Common myeloid progenitor, CD34-positive (primary cell): ENCODE measurements at regions not wholly inside any gene's neighbourhood (a gene's known extent, or its start where the extent isn't known, plus 50 kb on each side); places are given as distances from the start of the nearest gene placed in this dataset.

Source experiments
- CTCF ChIA-PET: fragments of 350-600 bp; sonication (Branson Sonifier 250); formaldehyde crosslinking; loops from one replicate; lab custom pipeline; 2021; ENCODE audit warnings: antibody characterized with exemption; lab: Charles Lee
- POLR2A ChIA-PET: fragments of 350-600 bp; sonication (Branson Sonifier 250); formaldehyde crosslinking; loops from one replicate; lab custom pipeline; 2021; ENCODE audit warnings: antibody characterized with exemption; lab: Charles Lee
- DNase-seq, 3 donors: peaks; one replicate each; pipeline versions ENCODE4 v3.0.0 to v3.0.0-alpha.2; 2013
- H3K27ac ChIP-seq, 2 experiments: 1 replicate in 1 of 2; 2 replicates in 1 of 2; pipeline ENCODE4 v1.7.0; 2013; ENCODE audit warnings: inconsistent platforms in 2 of 2, low read length in 2 of 2, mild to moderate bottlenecking in 2 of 2, low read depth in 1 of 2, moderate library complexity in 1 of 2; ENCODE audit not compliant: severe bottlenecking in 2 of 2, insufficient read depth in 1 of 2, poor library complexity in 1 of 2
- H3K27me3 ChIP-seq, 5 experiments: replicated peaks in 2 of 5; 1 replicate in 3 of 5; 2 replicates in 2 of 5; pipeline versions ENCODE4 v1.6.1 to v1.7.0; 2013; ENCODE audit warnings: low read length in 4 of 5, mild to moderate bottlenecking in 2 of 5, moderate library complexity in 2 of 5, inconsistent platforms in 1 of 5; ENCODE audit not compliant: insufficient read depth in 5 of 5, control insufficient read depth in 4 of 5
- H3K36me3 ChIP-seq, 4 experiments: 1 replicate in 2 of 4; 2 replicates in 2 of 4; pipeline versions ENCODE4 v1.6.1 to v1.7.0; 2013; ENCODE audit warnings: low read length in 3 of 4, control low read depth in 1 of 4, mild to moderate bottlenecking in 1 of 4; ENCODE audit not compliant: control insufficient read depth in 4 of 4, insufficient read depth in 4 of 4
- H3K4me1 ChIP-seq, 4 experiments: 1 replicate in 3 of 4; 2 replicates in 1 of 4; pipeline versions ENCODE4 v1.6.1 to v1.7.1; 2013; ENCODE audit warnings: low read length in 3 of 4, mild to moderate bottlenecking in 3 of 4, control low read depth in 1 of 4, inconsistent platforms in 1 of 4, moderate library complexity in 1 of 4; ENCODE audit not compliant: control insufficient read depth in 4 of 4, insufficient read depth in 4 of 4; ENCODE audit errors: control extremely low read depth in 1 of 4
- H3K4me3 ChIP-seq, 7 experiments: 1 replicate in 4 of 7; 2 replicates in 3 of 7; pipeline versions ENCODE4 v1.5.1 to v1.7.0; 2013; ENCODE audit warnings: mild to moderate bottlenecking in 7 of 7, low read length in 6 of 7, moderate library complexity in 6 of 7, inconsistent platforms in 2 of 7, low read depth in 2 of 7, control low read depth in 1 of 7; ENCODE audit not compliant: insufficient read depth in 4 of 7, control insufficient read depth in 1 of 7; ENCODE audit errors: extremely low read depth in 1 of 7
- H3K9me3 ChIP-seq, 5 experiments: 1 replicate in 4 of 5; 2 replicates in 1 of 5; pipeline versions ENCODE4 v1.6.1 to v1.7.1; 2013; ENCODE audit warnings: low read length in 4 of 5, mild to moderate bottlenecking in 2 of 5, inconsistent platforms in 1 of 5, low read depth in 1 of 5, moderate library complexity in 1 of 5; ENCODE audit not compliant: control insufficient read depth in 4 of 5, insufficient read depth in 2 of 5; ENCODE audit errors: control extremely low read depth in 1 of 5
- WGBS: methylation state at CpG from one replicate; pipeline ENCODE4 v1.1.5; 2013; ENCODE audit not compliant: insufficient coverage; 5-methylcytosine and 5-hydroxymethylcytosine counted together

DNA sequence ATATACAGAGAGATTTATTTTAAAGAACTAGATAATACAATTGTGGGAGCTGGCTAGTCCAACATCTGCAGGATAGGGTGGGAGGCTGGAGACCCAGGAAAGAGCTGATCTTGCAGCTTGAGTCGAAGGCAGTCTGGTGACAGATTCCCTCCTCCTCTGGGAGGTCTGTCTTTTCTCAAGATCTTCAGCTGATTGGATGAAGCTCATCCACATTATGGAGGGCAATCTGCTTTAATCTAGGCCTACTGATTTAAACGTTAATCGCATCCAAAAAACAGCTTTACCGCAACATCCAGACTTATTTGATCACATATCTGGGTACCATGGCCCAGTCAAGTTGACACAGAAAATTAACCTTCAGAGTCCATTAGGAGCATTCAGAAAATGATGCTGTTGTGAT lies 168.1 kb downstream of the ATPSCKMT start:
- H3K36me3 ChIP-seq, result no peaks in the 10 kb centered on the region
- H3K4me3 ChIP-seq, result no peak overlapping the region
- ChIA-PET POLR2A (no interaction called here), CTCF (interaction anchor here (1.8 kb wide), 1 partner anchor 10 kb away, joined by 5 read pairs; no protein-coding TSS in a partner anchor)
- no peaks in the 10 kb centered on the region for H3K4me1 ChIP-seq
- H3K27me3 ChIP-seq, result no peaks in the 10 kb centered on the region
- DNase-seq, result no peak
- 94% methylated on average over 3 of the region's 4 CpGs for WGBS
- no peaks in the 10 kb centered on the region for H3K9me3 ChIP-seq
- H3K27ac ChIP-seq, result no peak overlapping the region

GRCh38 chr5:10077791-10078545 lies 171.7 kb downstream of the ATPSCKMT start:
- H3K4me1 ChIP-seq, result no peaks in the 10 kb centered on the region
- POLR2A ChIA-PET, result no interaction called here
- H3K4me3 ChIP-seq, result no peak overlapping the region
- no peaks in the 10 kb centered on the region for H3K9me3 ChIP-seq
- no peaks in the 10 kb centered on the region for H3K27me3 ChIP-seq
- DNase-seq, result no peak
- WGBS, result 100% methylated on average over 3 of the region's 11 CpGs
- no peak overlapping the region for H3K27ac ChIP-seq
- no peaks in the 10 kb centered on the region for H3K36me3 ChIP-seq
- CTCF ChIA-PET, result no interaction called here

DNA sequence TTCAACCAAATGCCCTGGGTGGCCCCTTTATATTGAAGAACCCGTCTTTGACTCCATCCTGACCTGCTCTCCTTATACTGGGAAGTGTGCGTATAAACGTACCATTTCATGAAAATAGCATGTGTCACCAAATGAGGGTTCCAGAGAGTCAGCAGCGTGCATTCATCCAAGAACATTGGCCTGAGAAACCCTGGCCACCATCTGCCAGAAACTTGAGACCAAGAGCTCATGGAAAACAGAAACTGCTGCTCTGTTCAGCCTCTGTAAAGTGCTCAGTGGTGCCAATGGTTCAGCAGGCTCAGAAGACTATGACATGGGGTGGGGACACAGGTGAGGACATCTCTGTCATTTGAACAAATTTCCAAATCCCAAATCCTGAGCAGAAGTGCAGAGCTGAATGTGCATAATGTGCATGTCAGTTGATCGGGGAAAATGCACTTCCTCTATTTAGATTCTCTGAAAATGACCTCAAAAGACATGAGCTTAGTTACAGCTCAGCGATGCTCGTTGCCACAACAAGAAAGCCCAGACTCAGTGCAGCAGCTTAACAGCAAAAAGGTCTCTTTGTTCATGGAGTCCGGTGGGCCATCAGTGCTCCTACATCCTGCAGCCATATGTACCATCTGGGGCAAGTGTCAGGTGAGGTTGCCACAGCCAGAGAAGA lies 176.1 kb downstream of the ATPSCKMT start:
- ChIA-PET POLR2A (interaction anchor here (0.6 kb wide), 1 partner anchor 14 kb away, joined by 4 read pairs; no protein-coding TSS in a partner anchor), CTCF (no interaction called here)
- H3K4me3 ChIP-seq, result no peak overlapping the region
- no peak for DNase-seq
- 89% methylated on average over 8 of the region's 8 CpGs for WGBS
- H3K4me1 ChIP-seq, result no peaks in the 10 kb centered on the region
- no peak overlapping the region for H3K27ac ChIP-seq
- no peaks in the 10 kb centered on the region for H3K36me3 ChIP-seq
- no peaks in the 10 kb centered on the region for H3K27me3 ChIP-seq
- H3K9me3 ChIP-seq, result no peaks in the 10 kb centered on the region

- Histone ChIP-seq H3K4me1 (no peaks in the 10 kb centered on the region), H3K27me3 (no peaks in the 10 kb centered on the region), H3K9me3 (no peaks in the 10 kb centered on the region), H3K36me3 (no peaks in the 10 kb centered on the region), H3K4me3 (no peak overlapping the region), H3K27ac (no peak overlapping the region)
- POLR2A ChIA-PET, result no interaction called here
- CTCF ChIA-PET, result no interaction called here
- DNase-seq, result no peak
- 88% methylated on average over 4 of the region's 4 CpGs for WGBS
Measured at GRCh38 chr5:10069637-10070313, 179.9 kb downstream of the ATPSCKMT start.

GRCh38 chr5:10065428-10066000 lies 184.2 kb downstream of the ATPSCKMT start:
- WGBS, result 94% methylated on average over 26 of the region's 34 CpGs
- CTCF ChIA-PET, result no interaction called here
- DNase-seq, result no peak
- no peak overlapping the region for H3K4me3 ChIP-seq
- H3K9me3 ChIP-seq, result no peaks in the 10 kb centered on the region
- no peak overlapping the region for H3K27ac ChIP-seq
- H3K4me1 ChIP-seq, result no peaks in the 10 kb centered on the region
- POLR2A ChIA-PET, result no interaction called here
- no peaks in the 10 kb centered on the region for H3K36me3 ChIP-seq
- H3K27me3 ChIP-seq, result no peaks in the 10 kb centered on the region

DNA sequence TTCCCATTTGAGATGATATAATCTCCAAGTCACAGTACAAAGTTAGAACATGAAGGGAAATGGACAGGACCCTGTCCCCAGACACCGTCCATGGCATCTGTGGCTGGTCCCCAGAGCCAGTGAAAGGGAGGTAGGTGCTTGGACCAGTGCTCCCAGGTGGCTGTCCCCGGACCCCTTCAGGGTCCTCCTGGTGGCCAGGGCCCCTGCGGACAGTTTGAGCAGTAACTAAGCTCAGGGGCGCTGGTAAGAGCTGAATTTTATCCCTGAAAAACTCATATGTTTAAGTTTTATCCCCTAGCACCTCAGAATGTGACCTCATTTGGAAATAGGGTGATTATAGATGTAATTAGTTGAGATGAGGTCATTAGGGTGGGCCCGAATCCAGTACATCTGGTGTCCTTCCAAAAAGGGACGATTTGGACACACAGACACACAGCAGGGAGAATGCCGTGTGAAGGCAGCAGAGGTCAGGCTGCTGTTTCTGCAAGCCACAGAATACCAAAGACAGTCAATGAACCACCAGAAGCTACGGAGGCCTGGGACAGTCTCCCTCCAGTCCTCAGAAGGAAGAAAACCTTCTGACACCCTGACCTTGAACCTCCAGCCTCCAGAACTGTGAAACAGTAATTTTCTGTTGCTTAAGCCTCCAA lies 185.0 kb downstream of the ATPSCKMT start:
- no peaks in the 10 kb centered on the region for H3K36me3 ChIP-seq
- CTCF ChIA-PET, result no interaction called here
- H3K4me1 ChIP-seq, result no peaks in the 10 kb centered on the region
- H3K27me3 ChIP-seq, result no peaks in the 10 kb centered on the region
- 91% methylated on average over 8 of the region's 8 CpGs for WGBS
- H3K9me3 ChIP-seq, result no peaks in the 10 kb centered on the region
- POLR2A ChIA-PET, result no interaction called here
- H3K27ac ChIP-seq, result no peak overlapping the region
- no peak overlapping the region for H3K4me3 ChIP-seq
- no peak for DNase-seq
